ENCODE measurements at regions not wholly inside any gene's neighbourhood (a gene's known extent, or its start where the extent isn't known, plus 50 kb on each side); places are given as distances from the start of the nearest gene placed in this dataset.

DNA sequence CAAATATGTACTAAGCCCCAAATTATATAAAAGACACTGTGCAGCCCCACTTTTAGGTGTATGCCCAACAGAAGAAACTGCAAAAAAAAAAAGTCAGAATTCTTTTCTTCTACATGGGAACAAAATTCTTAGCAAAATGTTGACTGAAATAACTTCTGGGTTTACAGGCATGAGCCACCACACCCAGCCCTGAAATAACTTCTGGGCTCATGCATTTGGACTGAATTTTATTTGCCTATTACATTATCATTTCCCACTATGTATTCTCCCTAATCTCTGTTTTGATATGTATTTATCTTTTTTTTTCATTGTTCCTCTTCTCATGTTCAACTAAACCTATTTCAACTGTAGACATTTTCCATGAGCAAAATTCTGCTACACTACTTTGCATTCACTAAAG lies 169.2 kb downstream of the GRIN2B start:
- H3K27me3 ChIP-seq (ENCODE audit: control insufficient read depth in 4 of 4, insufficient read depth in 4 of 4, low read length in 3 of 4): no peaks in the 10 kb centered on the region
- no peaks in the 10 kb centered on the region for H3K9me3 ChIP-seq (ENCODE audit: control insufficient read depth in 4 of 4, low read length in 3 of 4)
- no peak overlapping the region for H3K27ac ChIP-seq (ENCODE audit: low read depth in 1 of 2, low read length in 2 of 2)
- no peak overlapping the region for H3K9ac ChIP-seq (ENCODE audit: low read depth in 1 of 2, low read length in 2 of 2)
- no peaks in the 10 kb centered on the region for H3K36me3 ChIP-seq (ENCODE audit: control insufficient read depth in 4 of 4, insufficient read depth in 3 of 4, low read depth in 1 of 4, low read length in 3 of 4)
- no peak for DNase-seq (ENCODE audit: low spot score)
- TF ChIP-seq MAX (IDR thresholded peaks at IDR 0.05) (no peak), JUND (IDR thresholded peaks at IDR 0.05) (no peak), FOXA1 (IDR thresholded peaks at IDR 0.05) (no peak), HNF4A (conservative IDR thresholded peaks at IDR 0.05) (no peak), RAD21 (IDR thresholded peaks at IDR 0.05) (no peak), YY1 (IDR thresholded peaks at IDR 0.05) (no peak), SP1 (IDR thresholded peaks at IDR 0.05) (no peak), RXRA (IDR thresholded peaks at IDR 0.05) (no peak), ZBTB33 (IDR thresholded peaks at IDR 0.05) (no peak), CTCF (IDR thresholded peaks at IDR 0.05; ENCODE audit: low read depth, low read length, missing input control) (no peak), TAF1 (conservative IDR thresholded peaks at IDR 0.05) (no peak), REST (IDR thresholded peaks at IDR 0.05) (no peak), NR2F2 (IDR thresholded peaks at IDR 0.05) (no peak)
- TF ChIP-seq, protein P1, sequence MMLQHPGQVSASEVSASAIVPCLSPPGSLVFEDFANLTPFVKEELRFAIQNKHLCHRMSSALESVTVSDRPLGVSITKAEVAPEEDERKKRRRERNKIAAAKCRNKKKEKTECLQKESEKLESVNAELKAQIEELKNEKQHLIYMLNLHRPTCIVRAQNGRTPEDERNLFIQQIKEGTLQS (IDR thresholded peaks at IDR 0.05): no peak
- H3K4me1 ChIP-seq (ENCODE audit: control insufficient read depth in 4 of 4, insufficient read depth in 4 of 4, low read length in 3 of 4): no peaks in the 10 kb centered on the region
- no peak overlapping the region for H3K4me3 ChIP-seq (ENCODE audit: low read depth in 1 of 3, low read length in 3 of 3)

DNA sequence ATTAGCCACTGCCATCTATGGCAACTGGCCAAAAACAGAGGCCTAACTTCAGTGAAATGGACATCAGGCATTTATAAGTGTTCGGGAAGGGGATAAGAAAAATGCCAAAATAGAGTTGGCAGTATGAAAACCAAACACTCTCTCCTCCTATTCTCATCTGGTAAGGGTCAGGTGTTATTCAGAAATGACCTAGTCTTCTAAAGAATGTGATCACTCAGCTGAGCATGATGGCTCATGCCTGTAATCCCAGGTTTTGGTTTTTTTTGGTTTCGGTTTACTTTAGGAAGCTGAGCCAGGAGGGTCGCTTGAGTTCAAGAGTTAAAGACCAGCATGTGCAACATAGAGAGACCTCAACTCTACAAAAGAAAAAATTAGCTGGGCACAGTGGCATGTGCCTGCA lies 170.3 kb downstream of the GRIN2B start:
- H3K36me3 ChIP-seq (ENCODE audit: control insufficient read depth in 4 of 4, insufficient read depth in 3 of 4, low read depth in 1 of 4, low read length in 3 of 4): no peaks in the 10 kb centered on the region
- no peaks in the 10 kb centered on the region for H3K27me3 ChIP-seq (ENCODE audit: control insufficient read depth in 4 of 4, insufficient read depth in 4 of 4, low read length in 3 of 4)
- no peak for TF ChIP-seq RAD21 (IDR thresholded peaks at IDR 0.05)
- TF ChIP-seq YY1 (IDR thresholded peaks at IDR 0.05): no peak
- no peak for TF ChIP-seq HNF4G (IDR thresholded peaks at IDR 0.05)
- no peak overlapping the region for H3K9ac ChIP-seq (ENCODE audit: low read depth in 1 of 2, low read length in 2 of 2)
- no peak for DNase-seq (ENCODE audit: low spot score)
- H3K9me3 ChIP-seq (ENCODE audit: control insufficient read depth in 4 of 4, low read length in 3 of 4): no peaks in the 10 kb centered on the region
- no peaks in the 10 kb centered on the region for H3K4me1 ChIP-seq (ENCODE audit: control insufficient read depth in 4 of 4, insufficient read depth in 4 of 4, low read length in 3 of 4)
- no peak overlapping the region for H3K27ac ChIP-seq (ENCODE audit: low read depth in 1 of 2, low read length in 2 of 2)
- no peak overlapping the region for H3K4me3 ChIP-seq (ENCODE audit: low read depth in 1 of 3, low read length in 3 of 3)
- 83% methylated on average over 3 of the region's 3 CpGs for WGBS

All from liver (tissue), 8 donors.